DMS53 treated with DMSO at 0.1 percent for 48 hours (cell line): ENCODE measurements at regions not wholly inside any gene's neighbourhood (a gene's known extent, or its start where the extent isn't known, plus 50 kb on each side); places are given as distances from the start of the nearest gene placed in this dataset.

Experiments
- DNase-seq: peaks from one replicate; lab custom pipeline; 2025; ENCODE audit not compliant: unreplicated experiment; lab: John Stamatoyannopoulos, UW

- DNase-seq: no peak
Measured at GRCh38 chr7:156000601-156001396, 188.5 kb upstream of the SHH start.

DNA sequence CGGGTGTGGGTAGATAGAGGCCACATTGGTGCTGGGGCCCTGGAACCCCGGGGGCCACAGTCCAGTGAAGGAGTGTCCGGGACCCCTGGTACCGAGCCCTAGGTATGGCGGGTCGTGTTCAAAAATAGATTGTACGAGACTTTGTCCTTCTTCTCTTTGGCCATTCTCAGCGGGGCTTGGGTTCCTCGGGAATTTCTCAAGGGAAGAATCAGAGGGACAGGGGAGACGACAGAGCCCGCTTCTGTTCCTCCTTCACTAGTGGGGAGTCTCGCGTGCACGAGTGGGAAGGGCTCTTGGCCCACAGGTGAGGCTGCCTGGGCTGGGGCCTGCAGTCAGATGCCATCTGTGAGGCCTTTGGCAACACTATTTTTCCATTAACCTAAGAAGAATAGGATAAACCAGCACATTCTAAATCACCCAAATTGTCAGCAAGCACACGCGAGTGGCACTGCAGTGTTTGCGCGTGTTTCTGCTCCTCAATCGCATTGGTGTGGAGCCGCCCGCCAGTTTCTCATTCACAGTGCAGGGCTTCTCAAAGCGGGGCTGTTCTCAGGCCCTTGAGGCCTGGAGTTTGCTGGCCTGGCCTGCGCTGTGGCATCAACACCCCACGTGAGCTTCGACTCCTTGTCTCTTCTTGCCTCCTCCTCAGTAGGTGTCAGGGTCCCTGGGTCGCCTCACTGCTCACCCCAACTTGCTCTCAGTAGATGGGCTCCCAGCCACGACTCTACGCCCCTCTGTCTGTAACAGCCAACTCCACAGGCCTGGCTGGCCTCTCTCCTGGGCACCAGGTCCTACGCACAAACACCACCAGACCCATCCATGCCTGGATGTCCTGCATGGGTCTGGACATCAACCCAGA lies 187.6 kb upstream of the SHH start:
- DNase-seq: no peak

DNA sequence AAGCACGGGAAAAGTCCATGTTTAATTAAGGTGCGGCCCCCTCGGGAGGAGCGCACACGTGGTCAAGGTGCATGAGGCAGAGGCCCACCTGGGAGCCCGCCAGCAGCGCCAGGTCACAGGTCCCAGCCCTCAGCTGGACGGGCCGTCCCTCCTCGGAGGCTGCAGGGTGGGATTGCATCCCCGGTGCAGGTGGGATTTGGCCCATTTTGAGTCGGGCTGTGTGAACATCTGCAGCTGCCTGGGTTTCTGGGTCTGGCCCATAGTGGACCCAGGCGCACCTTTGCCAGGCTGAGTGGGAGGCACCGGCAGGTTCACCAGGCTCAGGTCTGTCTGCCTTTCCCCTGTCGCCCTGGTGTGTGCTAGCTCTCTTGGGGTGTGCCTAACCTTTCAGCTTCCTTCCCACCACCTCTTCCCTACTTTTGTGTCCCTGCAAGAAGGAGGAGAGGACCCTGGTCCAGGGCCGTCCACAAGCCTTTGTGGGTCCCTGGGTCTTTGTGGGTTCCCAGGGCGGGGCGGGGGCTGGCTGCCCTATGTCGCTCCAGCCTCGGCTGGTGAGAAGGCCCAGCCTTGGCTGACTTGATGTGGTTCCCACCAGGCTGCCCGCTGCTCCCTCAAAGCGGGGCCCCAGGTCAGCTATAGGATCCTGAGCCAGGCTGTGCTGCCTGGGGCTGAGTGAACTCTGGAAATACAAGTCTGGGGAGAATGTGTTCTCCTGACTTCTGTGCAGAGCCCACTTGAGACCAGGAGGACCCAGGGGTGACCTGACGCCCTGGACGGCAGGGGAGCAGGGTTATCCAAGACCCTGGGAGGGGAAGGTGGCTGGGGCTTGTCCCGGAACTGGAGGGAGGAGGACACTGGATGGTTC lies 186.7 kb upstream of the SHH start:
- DNase-seq: no peak

DNA sequence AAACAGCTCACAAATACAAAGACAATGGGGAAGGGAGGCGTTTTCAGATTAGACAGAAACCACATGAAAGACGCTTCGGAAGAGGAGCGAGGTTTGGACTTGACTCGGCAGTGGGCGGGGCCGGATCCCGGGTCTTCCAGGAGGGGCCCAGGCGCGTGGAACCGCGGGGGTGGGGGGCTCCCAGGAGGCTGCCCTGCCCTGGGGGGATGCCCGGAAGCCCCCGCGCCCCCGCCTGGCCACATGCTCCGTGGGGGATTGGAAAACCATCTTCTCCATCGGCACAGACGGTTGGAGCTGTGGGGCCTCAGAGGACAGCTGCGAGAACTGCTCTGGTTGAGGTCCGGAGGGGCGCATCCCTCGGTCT lies 186.0 kb upstream of the SHH start:
- no peak for DNase-seq

DNA sequence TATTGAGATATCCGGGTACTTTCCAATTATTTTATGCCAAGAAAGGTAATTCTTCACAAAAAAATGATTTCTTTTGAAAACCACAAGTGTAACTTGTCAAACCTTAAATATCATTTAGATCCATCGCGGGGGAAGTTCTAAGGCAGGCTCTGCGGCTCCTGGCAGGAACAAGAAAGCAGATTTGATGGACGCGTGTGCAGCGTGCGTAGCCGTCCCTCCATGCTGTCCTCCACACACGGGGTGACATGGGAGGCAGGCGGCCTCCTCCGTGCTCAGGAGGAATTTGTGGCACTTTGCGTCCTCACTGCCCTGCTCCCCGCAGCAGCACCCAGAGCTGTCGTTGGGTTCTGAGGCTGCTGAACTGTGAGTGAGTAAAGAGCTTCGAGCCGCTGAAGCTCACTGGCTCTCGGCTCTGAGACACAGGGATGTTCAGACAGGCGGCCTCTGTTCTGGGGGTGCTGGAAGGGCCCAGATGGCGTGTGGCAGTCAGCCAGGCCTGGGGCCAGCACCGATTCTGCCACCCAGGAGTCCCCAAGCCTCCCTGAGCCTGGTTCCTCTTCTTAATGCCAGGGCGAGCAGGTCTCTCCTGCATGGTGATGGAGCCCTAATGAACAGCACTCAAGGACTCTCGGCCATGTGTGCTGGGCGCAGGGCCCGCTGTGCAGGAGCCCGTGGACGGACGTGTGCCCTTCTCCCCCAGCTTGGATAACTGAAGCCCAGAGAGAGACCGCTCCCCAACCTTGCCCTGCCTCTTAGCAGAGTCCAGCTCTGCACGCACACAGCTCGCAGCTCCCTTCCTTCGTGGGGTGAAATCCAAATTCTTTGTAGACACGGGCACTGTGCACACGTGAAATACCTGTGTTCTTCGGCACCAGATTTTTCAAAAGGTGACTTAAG lies 185.4 kb upstream of the SHH start:
- no peak for DNase-seq

- no peak for DNase-seq
Measured at GRCh38 chr7:155996718-155997280, 184.5 kb upstream of the SHH start.

DNA sequence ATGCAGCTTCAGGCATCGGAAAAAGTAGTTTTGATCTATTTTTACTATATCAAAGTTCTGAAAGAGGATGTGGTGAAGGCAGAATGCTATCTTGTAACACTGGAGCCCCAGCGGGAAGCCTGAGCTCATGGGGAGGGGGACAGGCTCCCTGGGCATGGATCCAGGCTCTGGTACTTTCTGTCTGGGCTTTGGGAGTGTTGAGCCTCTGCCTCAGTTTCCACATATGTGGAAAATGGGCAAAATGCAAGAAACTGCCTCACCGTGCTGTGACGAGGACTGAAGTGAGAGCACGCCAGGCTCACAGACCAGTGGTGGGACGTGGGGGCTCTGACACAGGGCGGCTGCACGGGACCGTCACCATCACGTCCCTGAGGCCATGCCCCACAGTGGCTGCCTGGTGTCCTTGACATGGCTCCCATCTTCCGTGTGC lies 182.9 kb upstream of the SHH start:
- DNase-seq: no peak

- no peak for DNase-seq
Measured at GRCh38 chr7:155994279-155994811, 182.1 kb upstream of the SHH start.

DNA sequence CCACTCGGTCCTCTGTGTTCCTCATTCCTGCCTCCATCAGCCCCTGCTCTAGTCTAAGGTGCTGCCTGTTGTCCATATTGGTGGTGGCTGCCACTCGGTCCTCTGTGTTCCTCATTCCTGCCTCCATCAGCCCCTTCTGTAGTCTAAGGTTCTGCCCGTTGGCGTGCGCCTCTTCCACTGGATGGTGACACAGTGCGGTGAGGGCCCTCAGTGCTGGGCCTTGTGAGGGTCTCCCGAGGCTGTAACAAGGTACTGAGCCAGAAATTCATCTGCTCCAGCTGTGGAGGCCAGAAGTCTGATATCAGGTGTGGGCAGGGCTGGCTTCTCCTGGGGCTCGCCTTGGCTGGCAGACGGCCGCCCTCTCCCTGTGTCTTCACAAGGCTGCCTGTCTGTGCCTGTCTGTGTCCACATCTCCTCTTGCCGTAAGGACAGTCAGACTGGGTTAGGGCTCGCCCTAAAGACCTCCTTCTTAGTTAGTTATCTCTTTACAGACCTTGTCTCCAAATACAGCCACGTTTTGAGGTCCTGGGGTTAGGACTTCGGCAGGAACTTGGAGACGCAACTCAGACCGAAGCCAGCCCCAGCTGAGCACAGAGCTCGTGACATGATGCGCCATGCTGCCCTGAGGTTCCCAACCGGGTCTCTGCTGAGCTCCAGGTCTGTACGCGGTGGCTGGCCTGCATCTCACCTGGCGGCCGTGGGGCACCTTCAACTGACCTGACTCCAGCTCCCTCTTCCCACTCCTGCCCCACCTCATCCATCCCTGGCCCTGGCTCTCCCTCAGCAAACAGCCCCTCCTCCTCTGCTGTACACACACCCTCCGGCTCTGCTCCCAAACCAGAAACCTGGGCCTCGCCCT lies 181.4 kb upstream of the SHH start:
- no peak for DNase-seq

- no peak for DNase-seq
Measured at GRCh38 chr7:155992974-155993373, 180.7 kb upstream of the SHH start.

GRCh38 chr7:155992538-155992937 lies 180.3 kb upstream of the SHH start:
- DNase-seq: no peak

DNA sequence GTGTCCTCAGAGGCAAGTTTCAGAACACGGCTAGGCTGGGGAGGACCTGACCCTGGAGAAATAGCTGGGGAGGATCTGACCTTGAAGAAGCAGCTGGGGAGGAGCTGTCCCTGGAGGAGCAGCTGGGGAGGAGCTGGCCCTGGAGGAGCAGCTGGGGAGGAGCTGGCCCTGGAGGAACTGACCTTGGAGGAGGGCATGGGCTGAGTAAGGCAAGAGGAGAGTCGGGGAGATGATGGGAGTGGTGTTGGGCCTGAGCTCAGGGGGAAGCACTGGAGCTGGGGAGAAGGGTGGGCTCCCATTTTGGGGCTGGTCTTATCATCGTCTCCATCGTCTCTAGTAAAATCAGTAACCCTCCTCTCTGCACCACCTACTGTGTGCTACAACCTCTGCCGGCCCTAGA lies 179.8 kb upstream of the SHH start:
- DNase-seq: no peak

- DNase-seq: no peak
Measured at GRCh38 chr7:155991470-155991869, 179.2 kb upstream of the SHH start.

- DNase-seq: no peak
Measured at GRCh38 chr7:155988416-155988815, 176.2 kb upstream of the SHH start.

DNA sequence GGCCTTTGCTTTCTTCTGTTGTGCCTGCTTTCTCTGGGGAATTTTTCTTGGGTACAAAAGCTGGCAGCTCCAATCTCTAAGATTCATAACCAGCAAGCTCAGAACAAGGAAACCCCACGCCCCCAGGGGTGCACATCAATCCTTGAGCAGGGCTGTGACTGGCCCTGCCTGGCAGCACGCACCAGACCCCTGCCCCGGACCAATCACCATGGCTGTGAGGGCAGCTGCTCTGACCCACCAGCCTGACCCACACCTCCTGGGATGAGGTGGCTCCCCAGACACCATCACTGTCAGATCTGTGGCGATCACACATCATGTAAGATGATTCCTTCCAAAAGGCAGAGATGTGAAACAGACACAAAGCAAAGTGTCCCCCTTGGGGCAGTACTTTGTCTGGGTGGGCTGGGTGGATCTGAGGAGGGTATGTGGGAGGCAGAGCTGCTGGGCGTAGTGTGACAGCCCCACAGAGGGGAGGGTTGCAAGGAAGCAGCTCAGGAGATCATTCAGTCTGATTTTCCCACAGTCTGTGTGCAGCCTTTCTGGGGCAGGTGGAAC lies 175.5 kb upstream of the SHH start:
- DNase-seq: no peak

GRCh38 chr7:155986497-155987160 lies 174.4 kb upstream of the SHH start:
- DNase-seq: no peak

GRCh38 chr7:155985518-155986250 lies 173.4 kb upstream of the SHH start:
- DNase-seq: no peak
